Stimulated activated CD8-positive, alpha-beta memory T cell treated with anti-CD3 and anti-CD28 coated beads, Interleukin-12 subunit alpha, Interleukin-12 subunit beta, amount 100 ng/mL, for 24 hours (primary cell): ENCODE measurements at regions not wholly inside any gene's neighbourhood (a gene's known extent, or its start where the extent isn't known, plus 50 kb on each side); places are given as distances from the start of the nearest gene placed in this dataset.

Experiments
- DNase-seq: peaks from one replicate; pipeline ENCODE4 v3.0.0-alpha.2; 2020; ENCODE audit errors: extremely low read depth

DNA sequence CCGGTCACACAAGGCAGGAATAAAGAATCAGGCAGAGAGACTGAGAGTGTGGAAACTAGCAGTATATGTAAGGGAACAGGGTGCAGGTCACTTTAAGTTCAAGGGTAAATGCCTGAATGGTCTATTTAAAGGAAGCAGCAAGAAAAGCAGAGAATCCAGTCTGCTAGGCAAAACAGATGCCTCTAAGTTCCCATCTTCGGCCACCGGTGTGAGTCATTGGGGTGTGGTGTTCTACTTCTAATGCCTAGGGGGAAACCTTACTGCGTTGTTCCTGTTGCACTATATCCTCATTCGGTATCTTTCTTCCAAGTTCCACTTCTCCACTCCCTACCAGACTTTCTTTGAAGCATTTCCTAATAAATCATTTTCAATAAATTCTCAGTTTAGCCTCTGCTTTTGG, 259.9 kb downstream of the HHIPL2 start:
- DNase-seq = no peak

GRCh38 chr1:222286011-222286410, 261.9 kb downstream of the HHIPL2 start:
- DNase-seq = no peak

DNA sequence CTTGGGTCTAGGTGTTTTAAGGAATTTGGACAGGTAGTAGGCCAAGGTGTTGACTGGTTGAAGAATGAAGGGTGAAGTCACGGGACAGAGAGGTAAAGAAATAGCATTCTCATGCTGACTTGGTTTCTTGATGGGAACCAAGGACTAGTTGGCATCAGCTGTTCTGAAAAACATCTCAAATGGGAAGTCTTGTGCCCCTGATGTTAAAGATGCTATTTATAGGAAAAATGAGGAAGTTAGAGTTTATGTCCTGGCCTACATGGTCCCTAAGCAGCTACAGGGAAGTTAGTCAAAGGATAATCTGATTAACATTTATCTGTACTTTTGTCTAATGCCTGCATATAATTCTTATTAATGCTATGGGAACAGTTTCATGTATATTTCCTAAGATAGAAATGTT, 262.4 kb downstream of the HHIPL2 start:
- no peak for DNase-seq

DNA sequence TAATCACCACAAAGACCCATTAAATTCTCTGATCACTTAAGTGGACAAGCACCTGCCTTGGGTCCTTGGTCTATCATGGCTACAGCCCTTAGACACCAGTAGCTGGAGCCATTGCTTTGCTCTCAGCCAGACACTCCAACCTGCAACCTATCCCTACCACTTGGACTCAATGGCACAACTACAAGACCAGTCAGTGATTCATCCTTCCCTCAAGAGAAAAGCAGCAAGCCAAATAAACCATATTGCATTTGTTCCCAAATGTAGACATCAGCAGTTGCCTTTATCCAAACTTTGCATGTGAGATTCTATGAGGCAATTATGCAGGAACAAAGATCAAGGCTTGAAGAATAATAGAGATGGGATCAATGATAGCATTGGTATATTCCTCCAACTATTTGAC, 263.4 kb downstream of the HHIPL2 start:
- no peak for DNase-seq

GRCh38 chr1:222283147-222283768, 264.6 kb downstream of the HHIPL2 start:
- no peak for DNase-seq

DNA sequence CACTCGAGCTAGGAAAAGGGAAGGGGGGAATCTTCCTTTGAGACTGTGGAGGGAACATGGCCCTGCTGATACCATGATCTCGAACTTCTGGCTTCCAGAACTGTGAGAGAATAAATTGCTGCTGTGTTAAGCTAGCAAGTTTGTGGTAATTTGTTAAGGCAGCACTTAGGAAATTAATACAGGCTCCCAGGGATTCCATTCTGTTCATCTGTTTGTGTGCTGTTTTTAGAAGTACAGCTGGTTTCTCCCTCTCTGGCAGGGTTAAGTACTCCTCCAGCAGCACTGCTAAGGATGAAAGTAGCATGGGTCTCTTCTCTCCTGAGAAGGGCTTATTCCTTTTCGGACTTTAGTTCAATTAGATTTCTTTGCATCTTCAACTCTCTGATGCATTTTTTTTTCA, 268.3 kb downstream of the HHIPL2 start:
- no peak for DNase-seq

GRCh38 chr1:222278501-222278900, 269.4 kb downstream of the HHIPL2 start:
- DNase-seq = no peak

GRCh38 chr1:222275729-222276465, 272.0 kb downstream of the HHIPL2 start:
- no peak for DNase-seq

DNA sequence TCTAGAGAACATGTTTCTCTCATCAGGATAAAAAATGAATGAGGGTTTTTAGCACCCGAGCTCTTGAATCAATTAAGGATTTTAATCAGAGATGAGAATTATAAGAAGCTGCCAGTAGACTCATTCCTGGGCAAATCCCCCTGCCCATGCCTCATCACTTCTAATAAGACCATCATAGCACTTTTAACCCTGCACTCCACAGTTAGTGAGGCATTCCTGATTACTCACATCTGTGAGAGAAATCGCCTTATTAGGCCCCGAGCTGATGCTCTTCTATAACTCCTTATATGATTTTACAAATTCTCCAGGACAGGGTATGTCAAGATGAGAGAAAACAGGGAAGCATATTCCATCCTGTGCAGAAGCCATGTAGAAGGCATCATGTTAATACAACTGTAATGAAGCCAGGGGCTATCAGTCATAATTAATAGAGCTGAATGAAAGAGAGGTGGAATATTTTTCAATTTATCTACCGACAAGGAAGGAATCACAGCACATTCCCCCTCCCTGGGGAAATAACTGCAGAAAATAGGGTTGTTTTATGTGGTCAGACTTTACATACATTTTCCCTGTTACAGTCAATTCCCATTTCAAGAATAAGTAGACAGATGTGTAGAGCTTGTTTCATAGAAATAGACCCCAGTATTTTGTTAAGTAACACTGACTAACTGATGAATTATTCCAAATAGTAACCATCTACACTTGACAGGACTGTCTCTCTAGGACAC, 272.7 kb downstream of the HHIPL2 start:
- no peak for DNase-seq

- no peak for DNase-seq
Measured at GRCh38 chr1:222266223-222267196, 281.4 kb downstream of the HHIPL2 start.

DNA sequence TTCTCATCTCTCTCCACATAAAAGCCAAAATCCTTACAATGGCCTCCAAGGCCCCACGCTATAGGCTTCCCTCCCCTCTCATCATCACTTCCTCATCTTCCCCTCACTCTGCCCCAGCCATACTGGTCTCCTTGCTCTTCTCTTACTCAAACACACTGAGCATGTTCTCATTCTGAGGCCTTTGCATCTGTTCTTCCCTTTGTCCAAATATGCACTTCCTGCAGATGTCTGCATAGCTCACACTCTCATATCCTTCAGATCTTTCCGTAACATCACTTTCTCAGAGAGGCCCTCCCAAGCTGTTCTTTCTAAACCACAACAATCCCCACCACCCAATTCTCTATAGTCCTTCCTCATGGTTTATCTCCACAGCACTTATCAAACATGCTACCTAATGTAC, 284.1 kb downstream of the HHIPL2 start:
- DNase-seq = no peak

DNA sequence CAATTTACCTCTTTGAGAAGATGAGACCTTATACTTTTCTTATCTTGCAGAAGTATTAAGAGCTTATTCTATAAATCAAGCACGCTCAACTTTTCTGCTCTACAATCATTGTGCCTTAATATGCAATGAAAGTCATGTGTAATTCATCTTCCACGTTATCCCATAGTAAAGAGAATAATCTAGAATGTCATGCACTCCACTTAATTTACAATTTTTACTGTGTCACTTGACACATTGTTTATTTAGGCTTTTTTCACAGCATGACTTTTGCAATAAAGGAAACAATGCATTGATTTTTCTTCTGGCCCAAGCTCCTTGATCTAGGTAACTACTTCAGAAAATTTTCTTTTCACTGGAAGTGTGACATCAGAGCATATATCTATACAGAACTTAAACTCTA, 290.9 kb downstream of the HHIPL2 start:
- no peak for DNase-seq

DNA sequence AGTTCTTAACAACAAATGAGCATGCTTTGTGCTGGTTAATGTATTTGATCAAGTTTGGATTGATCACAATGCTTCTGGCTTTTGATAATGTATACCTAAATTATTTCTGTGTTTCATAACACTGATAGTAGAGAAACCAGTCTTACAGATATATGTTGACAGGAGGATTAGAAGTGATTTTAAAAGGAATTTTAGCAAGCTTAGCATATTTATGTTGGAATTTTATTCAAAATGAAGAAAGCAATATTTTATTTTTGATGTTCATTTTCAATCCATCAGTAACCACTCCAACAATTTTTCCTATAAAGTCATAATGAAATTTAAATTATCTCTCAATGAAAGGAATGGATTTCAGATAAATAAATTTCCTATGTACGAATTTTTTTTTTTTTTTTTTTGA, 291.8 kb downstream of the HHIPL2 start:
- DNase-seq = no peak

GRCh38 chr1:222252788-222253187, 295.1 kb downstream of the HHIPL2 start:
- no peak for DNase-seq

DNA sequence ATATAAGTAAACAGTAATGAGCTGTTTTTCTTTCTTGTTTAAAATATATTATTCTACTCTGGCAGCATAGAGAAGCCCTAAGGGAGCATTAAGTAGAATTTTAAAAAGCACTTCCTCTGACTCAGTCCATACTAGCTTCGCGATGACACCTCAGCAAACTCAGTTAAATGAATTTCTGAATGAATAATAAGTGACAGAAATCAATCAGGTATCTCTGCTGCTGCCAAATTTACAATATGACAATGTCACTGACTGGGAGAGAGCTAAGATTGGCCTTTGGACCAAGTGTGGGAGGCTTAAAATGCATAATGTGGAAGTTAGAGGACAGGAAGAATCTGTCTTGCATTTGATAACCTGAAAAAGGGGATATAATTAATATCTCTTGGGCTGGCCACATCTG, 296.1 kb downstream of the HHIPL2 start:
- no peak for DNase-seq

- no peak for DNase-seq
Measured at GRCh38 chr1:222250376-222250775, 297.5 kb downstream of the HHIPL2 start.

- no peak for DNase-seq
Measured at GRCh38 chr1:222247811-222248310, 300.0 kb downstream of the HHIPL2 start.

DNA sequence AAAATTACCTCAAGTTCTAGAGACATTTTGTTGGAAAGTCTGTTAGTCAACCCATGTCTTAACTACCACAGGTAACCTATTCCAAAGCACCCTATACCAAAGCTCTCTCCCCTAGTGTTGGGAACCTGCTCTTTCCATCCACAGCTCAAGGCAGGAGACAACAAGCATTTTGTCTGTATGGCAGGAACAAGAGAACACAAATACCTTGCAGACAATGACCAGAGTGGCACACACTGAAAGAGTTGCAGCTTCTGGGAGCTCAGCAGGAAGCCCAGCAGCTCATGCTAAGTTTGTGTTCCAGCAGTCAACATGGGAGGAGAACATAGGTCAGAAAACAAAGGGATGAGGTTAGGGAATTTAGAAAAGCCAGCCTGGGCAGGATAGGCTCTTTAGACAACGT, 300.8 kb downstream of the HHIPL2 start:
- DNase-seq = no peak

DNA sequence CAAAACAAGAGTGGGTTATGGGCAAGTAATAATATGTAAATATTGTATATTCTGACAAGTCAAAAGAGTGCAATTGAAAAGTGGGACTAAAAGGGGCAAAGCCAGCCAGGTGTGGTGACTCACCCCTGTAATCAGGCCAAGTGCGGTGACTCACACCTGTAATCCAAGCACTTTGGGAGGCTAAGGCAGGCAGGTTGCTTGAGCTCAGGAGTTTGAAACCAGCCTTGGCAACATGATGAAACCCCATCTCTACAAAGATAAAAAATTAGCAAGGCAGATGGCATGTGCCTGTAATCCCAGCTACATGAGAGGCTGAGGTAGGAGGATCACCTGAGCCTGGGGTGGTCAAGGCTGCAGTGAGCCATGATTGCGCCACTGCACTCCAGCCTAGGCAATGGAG, 304.0 kb downstream of the HHIPL2 start:
- DNase-seq = no peak

DNA sequence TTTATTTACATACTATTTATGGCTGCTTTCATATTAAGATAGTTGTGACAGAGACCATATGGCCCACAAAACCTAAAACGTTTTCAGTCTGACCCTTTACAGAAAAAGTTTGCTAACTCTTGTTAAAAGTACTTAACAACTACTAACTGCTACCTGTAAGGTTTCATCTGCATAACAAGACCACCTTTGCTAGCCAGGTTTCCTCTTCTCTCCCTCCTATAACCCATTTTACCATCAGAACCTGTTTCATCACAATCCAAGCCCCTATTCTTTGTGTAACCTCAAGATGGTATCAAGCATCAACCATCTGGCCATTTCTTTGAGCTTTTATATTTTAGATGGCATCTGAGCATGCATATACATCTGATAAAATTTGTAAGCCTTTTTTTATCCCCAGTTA, 305.4 kb downstream of the HHIPL2 start:
- no peak for DNase-seq

DNA sequence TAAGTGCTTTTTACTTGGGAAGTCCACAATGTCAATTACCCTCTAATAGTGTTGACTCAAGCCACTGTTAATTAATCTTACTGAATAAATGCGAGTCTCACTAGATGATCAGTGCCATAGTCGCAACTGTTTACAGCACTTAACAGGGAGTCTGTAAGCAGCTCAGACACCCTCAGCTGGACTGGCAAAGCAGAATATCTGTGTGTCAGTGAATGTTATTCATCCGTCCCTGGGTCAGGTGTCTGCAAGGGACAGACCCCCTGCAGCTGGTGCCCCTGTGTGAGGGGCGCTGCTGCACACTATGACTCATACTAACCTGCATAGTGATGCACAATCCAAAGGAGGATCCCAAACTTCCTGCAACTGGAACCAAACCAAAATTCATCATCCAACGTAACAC, 306.5 kb downstream of the HHIPL2 start:
- DNase-seq = no peak
